ENCODE measurements at regions not wholly inside any gene's neighbourhood (a gene's known extent, or its start where the extent isn't known, plus 50 kb on each side); places are given as distances from the start of the nearest gene placed in this dataset.

DNA sequence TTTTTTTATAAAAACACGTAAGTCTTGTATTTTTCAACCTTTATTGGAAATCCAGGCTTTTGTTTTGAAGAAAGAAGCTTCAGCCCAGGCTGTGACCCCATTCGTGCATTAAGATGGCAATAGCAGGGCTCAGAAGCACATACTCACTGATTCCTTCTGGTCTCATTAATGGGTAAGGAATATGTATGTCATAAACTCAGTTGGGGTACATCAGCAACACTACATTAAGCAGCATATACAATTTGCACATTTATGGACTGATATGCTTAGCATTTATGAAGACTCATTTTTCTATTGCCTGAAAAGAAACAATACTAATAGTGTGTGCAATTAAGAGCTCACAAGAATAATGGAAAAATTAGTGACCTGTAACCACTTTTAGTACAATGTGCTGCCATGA, 945.4 kb upstream of the PRMT6 start:
- TF ChIP-seq, protein P1, sequence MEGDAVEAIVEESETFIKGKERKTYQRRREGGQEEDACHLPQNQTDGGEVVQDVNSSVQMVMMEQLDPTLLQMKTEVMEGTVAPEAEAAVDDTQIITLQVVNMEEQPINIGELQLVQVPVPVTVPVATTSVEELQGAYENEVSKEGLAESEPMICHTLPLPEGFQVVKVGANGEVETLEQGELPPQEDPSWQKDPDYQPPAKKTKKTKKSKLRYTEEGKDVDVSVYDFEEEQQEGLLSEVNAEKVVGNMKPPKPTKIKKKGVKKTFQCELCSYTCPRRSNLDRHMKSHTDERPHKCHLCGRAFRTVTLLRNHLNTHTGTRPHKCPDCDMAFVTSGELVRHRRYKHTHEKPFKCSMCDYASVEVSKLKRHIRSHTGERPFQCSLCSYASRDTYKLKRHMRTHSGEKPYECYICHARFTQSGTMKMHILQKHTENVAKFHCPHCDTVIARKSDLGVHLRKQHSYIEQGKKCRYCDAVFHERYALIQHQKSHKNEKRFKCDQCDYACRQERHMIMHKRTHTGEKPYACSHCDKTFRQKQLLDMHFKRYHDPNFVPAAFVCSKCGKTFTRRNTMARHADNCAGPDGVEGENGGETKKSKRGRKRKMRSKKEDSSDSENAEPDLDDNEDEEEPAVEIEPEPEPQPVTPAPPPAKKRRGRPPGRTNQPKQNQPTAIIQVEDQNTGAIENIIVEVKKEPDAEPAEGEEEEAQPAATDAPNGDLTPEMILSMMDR (IDR thresholded peaks at IDR 0.05; ENCODE audit: poor library complexity), result no peak
- TF ChIP-seq EZH2phosphoT487 (IDR thresholded peaks at IDR 0.05; ENCODE audit: low read depth, severe bottlenecking, unreplicated experiment) (no peak), EZH2 (IDR thresholded peaks at IDR 0.05; ENCODE audit: borderline replicate concordance) (no peak)
